Heart left ventricle (tissue), 16 donors: ENCODE measurements at regions not wholly inside any gene's neighbourhood (a gene's known extent, or its start where the extent isn't known, plus 50 kb on each side); places are given as distances from the start of the nearest gene placed in this dataset.

Source experiments
- ATAC-seq, 4 donors: fragments of 200-7000 bp; cut with Tn5 transposase; one replicate each; pipeline ENCODE4 v1.9.1; 2020 to 2022; ENCODE audit warnings: moderate library complexity in 4 of 4, mild to moderate bottlenecking in 3 of 4, moderate number of reproducible peaks in 1 of 4
- DNase-seq, 5 donors: peaks; one replicate each; pipeline ENCODE4 v3.0.0-alpha.2; 2020
- H3K27ac ChIP-seq, 12 donors: fragments of 200-600 bp; sonication (generic) in 4 of 12; one replicate each; pipeline versions ENCODE4 v1.5.0 to v1.8.0; 2016 to 2022; ENCODE audit warnings: mild to moderate bottlenecking in 2 of 12
- H3K27me3 ChIP-seq, 9 donors: fragments of 200-600 bp; sonication (generic) in 2 of 9; one replicate each; pipeline versions ENCODE4 v1.5.1 to v1.8.0; 2016 to 2022; ENCODE audit warnings: mild to moderate bottlenecking in 3 of 9
- H3K36me3 ChIP-seq, 9 donors: fragments of 200-600 bp; sonication (generic) in 2 of 9; one replicate each; pipeline versions ENCODE4 v1.5.0 to v1.8.0; 2018 to 2022; ENCODE audit warnings: mild to moderate bottlenecking in 2 of 9
- H3K4me1 ChIP-seq, 12 donors: fragments of 200-600 bp; sonication (generic) in 4 of 12; one replicate each; pipeline versions ENCODE4 v1.5.0 to v1.8.0; 2016 to 2022; ENCODE audit warnings: mild to moderate bottlenecking in 3 of 12
- H3K4me3 ChIP-seq, 12 donors: fragments of 200-600 bp; sonication (generic) in 4 of 12; one replicate each; pipeline versions ENCODE4 v1.5.0 to v1.8.0; 2017 to 2022; ENCODE audit warnings: mild to moderate bottlenecking in 9 of 12, moderate library complexity in 4 of 12
- H3K9me3 ChIP-seq, 12 donors: fragments of 200-600 bp; sonication (generic) in 4 of 12; one replicate each; pipeline versions ENCODE4 v1.5.0 to v1.8.0; 2016 to 2022; ENCODE audit warnings: mild to moderate bottlenecking in 1 of 12
- CTCF ChIP-seq, 12 donors: fragments of 200-600 bp; sonication (generic) in 4 of 12; IDR thresholded peaks; one replicate each; pipeline versions ENCODE4 v1.5.0 to v1.8.0; 2018 to 2022; ENCODE audit warnings: antibody characterized with exemption in 12 of 12, mild to moderate bottlenecking in 5 of 12
- POLR2A ChIP-seq, 2 donors: fragments of 450-650 bp; IDR thresholded peaks; one replicate each; pipeline ENCODE4 v1.6.1; 2017; ENCODE audit warnings: antibody characterized with exemption in 2 of 2, mild to moderate bottlenecking in 2 of 2, moderate library complexity in 2 of 2
- WGBS, 4 donors: extraction: QIAGEN DNeasy Blood & Tissue Kit in 2 of 4; methylation state at CpG; one replicate each; pipeline versions ENCODE4 v1.1.5 to v1.1.7; 2013 to 2018; 5-methylcytosine and 5-hydroxymethylcytosine counted together
- intact Hi-C, 10 donors: fragments of 100-400 bp; cut with DNase I; formaldehyde crosslinking; loops; one replicate each; pipeline versions ENCODE4 v1.11.1 to v1.14.2; 2022
- donor health status: ischemic (EF 13 %, LVEDD 7.1; RV severe dilation, severe dysfunction).
- donor health status: healthy with polysubstance abuse.
- donor health status: DM: no; HTN: yes; CAD: no.
- donor health status: DM: no; HTN: no; CAD: no.
- donor health status: ischemic (EF 25% LVEDD 6.9; RV normal size, moderate dysfunction).
- donor health status: ischemic (EF 25% LVEDD 5.7; RV mildly dilated, moderate dysfunction).
- donor health status: healthy.
- donor health status: DM: yes; HTN: yes; CAD: no.
- donor health status: ischemic (EF 35%, LVEDD 5.7; RV mildly dilated, moderate dysfunction).
- donor health status: nonischemic (EF 11% LVEDD 7.7; RV severe dilation, severe dysfunction).
- donor health status: DM: yes; HTN: yes; CAD: no.
- donor health status: PGD.
- donor health status: ischemic (EF 29% LVEDD 5.4; RV normal size, mild dysfunction).
- donor health status: nonischemic (EF 23%, LVEDD 6.1; RV moderate dilation, normal function).

- 90 to 98% (median 90%) methylated on average over 14 of the region's 14 CpGs for WGBS, 4 donors
These were observed 68.7 kb downstream of the RHOB start for GRCh38 chr2:20515290-20516220.

GRCh38 chr2:20516291-20516645, 69.4 kb downstream of the RHOB start:
- intact Hi-C loops = loop anchor here in 2 of 10 donors (5.0 to 10.0 kb wide), 2 partner anchors 51 to 119 kb away; no protein-coding TSS in a partner anchor
- Histone ChIP-seq H3K27ac (peak overlapping the region in 8 of 12 donors; percentile 1 to 60 (median 52)), H3K4me3 (no peak overlapping the region)

More at GRCh38 chr2:20515290-20516220, 68.7 kb downstream of the RHOB start:
- Histone ChIP-seq H3K36me3 (no peaks in the 10 kb centered on the region), H3K9me3 (peaks cover 0 to 4% (median 0%) of the 10 kb centered on the region in 12 donors), H3K4me3 (no peak overlapping the region), H3K27me3 (no peaks in the 10 kb centered on the region), H3K4me1 (peaks cover 0 to 11% (median 0%) of the 10 kb centered on the region in 12 donors), H3K27ac (peak overlapping the region in 4 of 12 donors; percentile 13 to 42 (median 27))
- intact Hi-C loops = loop anchor here in 2 of 10 donors (5.0 to 10.0 kb wide), 2 partner anchors 52 to 119 kb away; no protein-coding TSS in a partner anchor
- ATAC-seq (no peak), DNase-seq (peak in 1 of 5 donors; percentile 32)
- TF ChIP-seq POLR2A (IDR thresholded peaks at IDR 0.05) (no peak), CTCF (IDR thresholded peaks at IDR 0.05) (no peak)

GRCh38 chr2:20516646-20517341, 69.9 kb downstream of the RHOB start:
- intact Hi-C loops = loop anchor here in 2 of 10 donors (5.0 to 10.0 kb wide), 2 partner anchors 51 to 118 kb away; no protein-coding TSS in a partner anchor
- ATAC-seq (peak; percentile 32 to 66 (median 47)), DNase-seq (peak in 1 of 5 donors; percentile 42)
- TF ChIP-seq CTCF (IDR thresholded peaks at IDR 0.05) = no peak
- TF ChIP-seq POLR2A (IDR thresholded peaks at IDR 0.05) = no peak
- Histone ChIP-seq H3K4me3 (no peak overlapping the region), H3K27ac (peak overlapping the region in 10 of 12 donors; percentile 1 to 60 (median 46)), H3K9me3 (peaks cover 0 to 4% (median 0%) of the 10 kb centered on the region in 12 donors), H3K36me3 (no peaks in the 10 kb centered on the region), H3K4me1 (peaks cover 0 to 11% (median 0%) of the 10 kb centered on the region in 12 donors), H3K27me3 (no peaks in the 10 kb centered on the region)
- WGBS, 4 donors = 81 to 86% (median 83%) methylated on average over 10 of the region's 10 CpGs

More at GRCh38 chr2:20516291-20516645, 69.4 kb downstream of the RHOB start:
- 87 to 96% (median 92%) methylated on average over 2 of the region's 2 CpGs for WGBS, 4 donors
- Histone ChIP-seq H3K27me3 (no peaks in the 10 kb centered on the region), H3K9me3 (peaks cover 0 to 4% (median 0%) of the 10 kb centered on the region in 12 donors), H3K36me3 (no peaks in the 10 kb centered on the region), H3K4me1 (peaks cover 0 to 11% (median 0%) of the 10 kb centered on the region in 12 donors)
- DNase-seq (no peak), ATAC-seq (no peak)
- TF ChIP-seq POLR2A (IDR thresholded peaks at IDR 0.05) = no peak
- no peak for TF ChIP-seq CTCF (IDR thresholded peaks at IDR 0.05)
